ENCODE measurements at regions not wholly inside any gene's neighbourhood (a gene's known extent, or its start where the extent isn't known, plus 50 kb on each side); places are given as distances from the start of the nearest gene placed in this dataset.
A peak's percentile ranks its signal among the peaks of the same experiment; 100 is the strongest.

- Histone ChIP-seq H3K4me2 (ENCODE audit: low read length, poor library complexity, severe bottlenecking) (no peak overlapping the region), H3K79me1 (replicated peaks; ENCODE audit: low read length, poor library complexity, severe bottlenecking) (no peaks in the 10 kb centered on the region), H3K27me3 (ENCODE audit: control insufficient read depth in 1 of 2, insufficient read depth in 1 of 2, low read length in 2 of 2) (no peaks in the 10 kb centered on the region), H3K9me3 (ENCODE audit: control insufficient read depth, low read length) (peaks cover 6% of the 10 kb centered on the region), H3K23ac (ENCODE audit: low read length in 2 of 2) (no peak overlapping the region), H2BK120ac (ENCODE audit: low read depth, low read length) (no peak overlapping the region), H3K27ac (ENCODE audit: low read length, poor library complexity, severe bottlenecking) (no peak overlapping the region), H3K4me1 (ENCODE audit: control insufficient read depth, insufficient read depth, low read depth, low read length) (no peaks in the 10 kb centered on the region), H2BK15ac (ENCODE audit: low read depth, poor library complexity, severe bottlenecking) (no peak overlapping the region), H3K9ac (ENCODE audit: low read length) (peak overlapping the region; percentile 88), H2BK12ac (ENCODE audit: low read length in 2 of 2) (no peak overlapping the region), H4K8ac (ENCODE audit: low read length) (no peak overlapping the region), H3K4me3 (ENCODE audit: insufficient read depth in 1 of 2, low read depth in 1 of 2, low read length in 2 of 2) (no peak overlapping the region), H3K14ac (ENCODE audit: low read length in 2 of 2) (no peak overlapping the region), H3K36me3 (ENCODE audit: control insufficient read depth in 1 of 2, insufficient read depth in 2 of 2, low read depth in 1 of 2, low read length in 2 of 2) (no peaks in the 10 kb centered on the region), H2AK5ac (ENCODE audit: low read length, severe bottlenecking) (no peak overlapping the region), H3K4ac (ENCODE audit: low read depth in 1 of 2, low read length in 2 of 2) (no peak overlapping the region), H3K18ac (ENCODE audit: low read depth in 1 of 2, low read length in 2 of 2) (no peak overlapping the region), H4K91ac (ENCODE audit: low read length) (no peak overlapping the region), H2BK5ac (ENCODE audit: low read depth, low read length, poor library complexity, severe bottlenecking) (no peak overlapping the region), H2AFZ (ENCODE audit: low read depth, low read length) (no peak overlapping the region)
- no peak for DNase-seq
- over 99% methylated on average over 6 of the region's 6 CpGs for WGBS
These were observed 137.2 kb upstream of the TAF11L2 start for GRCh38 chr5:17360879-17361278.

- Histone ChIP-seq H3K4me1 (ENCODE audit: control insufficient read depth, insufficient read depth, low read depth, low read length) (no peaks in the 10 kb centered on the region), H3K4ac (ENCODE audit: low read depth in 1 of 2, low read length in 2 of 2) (no peak overlapping the region), H3K4me2 (ENCODE audit: low read length, poor library complexity, severe bottlenecking) (no peak overlapping the region), H3K9me3 (ENCODE audit: control insufficient read depth, low read length) (peaks cover 6% of the 10 kb centered on the region), H3K23ac (ENCODE audit: low read length in 2 of 2) (no peak overlapping the region), H2BK15ac (ENCODE audit: low read depth, poor library complexity, severe bottlenecking) (no peak overlapping the region), H3K27me3 (ENCODE audit: control insufficient read depth in 1 of 2, insufficient read depth in 1 of 2, low read length in 2 of 2) (no peaks in the 10 kb centered on the region), H4K8ac (ENCODE audit: low read length) (no peak overlapping the region), H2BK120ac (ENCODE audit: low read depth, low read length) (no peak overlapping the region), H2BK5ac (ENCODE audit: low read depth, low read length, poor library complexity, severe bottlenecking) (no peak overlapping the region), H3K14ac (ENCODE audit: low read length in 2 of 2) (no peak overlapping the region), H3K4me3 (ENCODE audit: insufficient read depth in 1 of 2, low read depth in 1 of 2, low read length in 2 of 2) (no peak overlapping the region), H3K79me1 (replicated peaks; ENCODE audit: low read length, poor library complexity, severe bottlenecking) (no peaks in the 10 kb centered on the region), H3K18ac (ENCODE audit: low read depth in 1 of 2, low read length in 2 of 2) (no peak overlapping the region), H2AK5ac (ENCODE audit: low read length, severe bottlenecking) (no peak overlapping the region), H2BK12ac (ENCODE audit: low read length in 2 of 2) (no peak overlapping the region), H4K91ac (ENCODE audit: low read length) (no peak overlapping the region), H3K9ac (ENCODE audit: low read length) (no peak overlapping the region), H2AFZ (ENCODE audit: low read depth, low read length) (no peak overlapping the region), H3K27ac (ENCODE audit: low read length, poor library complexity, severe bottlenecking) (no peak overlapping the region), H3K36me3 (ENCODE audit: control insufficient read depth in 1 of 2, insufficient read depth in 2 of 2, low read depth in 1 of 2, low read length in 2 of 2) (no peaks in the 10 kb centered on the region)
- WGBS = 78% methylated on average over 3 of the region's 4 CpGs
- DNase-seq = no peak
These were observed 136.7 kb upstream of the TAF11L2 start for GRCh38 chr5:17361331-17361730.

- no peak overlapping the region for H3K9ac ChIP-seq (ENCODE audit: low read length)
- H2AK5ac ChIP-seq (ENCODE audit: low read length, severe bottlenecking) = no peak overlapping the region
- H3K9me3 ChIP-seq (ENCODE audit: control insufficient read depth, low read length) = no peaks in the 10 kb centered on the region
- no peaks in the 10 kb centered on the region for H3K36me3 ChIP-seq (ENCODE audit: control insufficient read depth in 1 of 2, insufficient read depth in 2 of 2, low read depth in 1 of 2, low read length in 2 of 2)
- H2BK120ac ChIP-seq (ENCODE audit: low read depth, low read length) = no peak overlapping the region
- DNase-seq = peak; percentile 69
- H3K79me1 ChIP-seq (replicated peaks; ENCODE audit: low read length, poor library complexity, severe bottlenecking) = no peaks in the 10 kb centered on the region
- H2BK15ac ChIP-seq (ENCODE audit: low read depth, poor library complexity, severe bottlenecking) = no peak overlapping the region
- H2AFZ ChIP-seq (ENCODE audit: low read depth, low read length) = no peak overlapping the region
- H3K4ac ChIP-seq (ENCODE audit: low read depth in 1 of 2, low read length in 2 of 2) = no peak overlapping the region
- H3K18ac ChIP-seq (ENCODE audit: low read depth in 1 of 2, low read length in 2 of 2) = peak overlapping the region; percentile 1 to 52
- no peaks in the 10 kb centered on the region for H3K27me3 ChIP-seq (ENCODE audit: control insufficient read depth in 1 of 2, insufficient read depth in 1 of 2, low read length in 2 of 2)
- no peak overlapping the region for H3K27ac ChIP-seq (ENCODE audit: low read length, poor library complexity, severe bottlenecking)
- peak overlapping the region in 1 of 2 experiments; percentile 46 for H2BK12ac ChIP-seq (ENCODE audit: low read length in 2 of 2)
- no peak overlapping the region for H4K91ac ChIP-seq (ENCODE audit: low read length)
- H4K8ac ChIP-seq (ENCODE audit: low read length) = no peak overlapping the region
- 21% methylated on average over 4 of the region's 4 CpGs for WGBS
- no peak overlapping the region for H3K23ac ChIP-seq (ENCODE audit: low read length in 2 of 2)
- H3K4me2 ChIP-seq (ENCODE audit: low read length, poor library complexity, severe bottlenecking) = no peak overlapping the region
- no peak overlapping the region for H2BK5ac ChIP-seq (ENCODE audit: low read depth, low read length, poor library complexity, severe bottlenecking)
- H3K4me1 ChIP-seq (ENCODE audit: control insufficient read depth, insufficient read depth, low read depth, low read length) = no peaks in the 10 kb centered on the region
- H3K14ac ChIP-seq (ENCODE audit: low read length in 2 of 2) = no peak overlapping the region
- no peak overlapping the region for H3K4me3 ChIP-seq (ENCODE audit: insufficient read depth in 1 of 2, low read depth in 1 of 2, low read length in 2 of 2)
These were observed 132.8 kb upstream of the TAF11L2 start for GRCh38 chr5:17364987-17365810.

GRCh38 chr5:17365811-17366138, 132.3 kb upstream of the TAF11L2 start:
- H2BK12ac ChIP-seq (ENCODE audit: low read length in 2 of 2) = peak overlapping the region in 1 of 2 experiments; percentile 7
- no peaks in the 10 kb centered on the region for H3K79me1 ChIP-seq (replicated peaks; ENCODE audit: low read length, poor library complexity, severe bottlenecking)
- no peaks in the 10 kb centered on the region for H3K9me3 ChIP-seq (ENCODE audit: control insufficient read depth, low read length)
- H3K4me3 ChIP-seq (ENCODE audit: insufficient read depth in 1 of 2, low read depth in 1 of 2, low read length in 2 of 2) = no peak overlapping the region
- no peak overlapping the region for H3K9ac ChIP-seq (ENCODE audit: low read length)
- H3K4ac ChIP-seq (ENCODE audit: low read depth in 1 of 2, low read length in 2 of 2) = no peak overlapping the region
- H4K91ac ChIP-seq (ENCODE audit: low read length) = no peak overlapping the region
- H4K8ac ChIP-seq (ENCODE audit: low read length) = no peak overlapping the region
- no peak overlapping the region for H2BK15ac ChIP-seq (ENCODE audit: low read depth, poor library complexity, severe bottlenecking)
- H3K18ac ChIP-seq (ENCODE audit: low read depth in 1 of 2, low read length in 2 of 2) = peak overlapping the region in 1 of 2 experiments; percentile 50
- H3K23ac ChIP-seq (ENCODE audit: low read length in 2 of 2) = no peak overlapping the region
- H3K27ac ChIP-seq (ENCODE audit: low read length, poor library complexity, severe bottlenecking) = no peak overlapping the region
- no peaks in the 10 kb centered on the region for H3K4me1 ChIP-seq (ENCODE audit: control insufficient read depth, insufficient read depth, low read depth, low read length)
- H2AFZ ChIP-seq (ENCODE audit: low read depth, low read length) = no peak overlapping the region
- WGBS = 13% methylated on average over 6 of the region's 7 CpGs
- no peaks in the 10 kb centered on the region for H3K27me3 ChIP-seq (ENCODE audit: control insufficient read depth in 1 of 2, insufficient read depth in 1 of 2, low read length in 2 of 2)
- H3K36me3 ChIP-seq (ENCODE audit: control insufficient read depth in 1 of 2, insufficient read depth in 2 of 2, low read depth in 1 of 2, low read length in 2 of 2) = no peaks in the 10 kb centered on the region
- peak; percentile 99 for DNase-seq
- no peak overlapping the region for H3K14ac ChIP-seq (ENCODE audit: low read length in 2 of 2)
- no peak overlapping the region for H2BK5ac ChIP-seq (ENCODE audit: low read depth, low read length, poor library complexity, severe bottlenecking)
- no peak overlapping the region for H2AK5ac ChIP-seq (ENCODE audit: low read length, severe bottlenecking)
- H2BK120ac ChIP-seq (ENCODE audit: low read depth, low read length) = no peak overlapping the region
- H3K4me2 ChIP-seq (ENCODE audit: low read length, poor library complexity, severe bottlenecking) = no peak overlapping the region

Data from mesenchymal stem cell (in vitro differentiated cells and primary cell).